ENCODE measurements at regions not wholly inside any gene's neighbourhood (a gene's known extent, or its start where the extent isn't known, plus 50 kb on each side); places are given as distances from the start of the nearest gene placed in this dataset.

- no peak for TF ChIP-seq EZH2 (IDR thresholded peaks at IDR 0.05; ENCODE audit: insufficient read depth, poor library complexity, severe bottlenecking)
- TF ChIP-seq EZH2phosphoT487 (IDR thresholded peaks at IDR 0.05; ENCODE audit: insufficient read depth, low read depth) = no peak
These were observed 621.3 kb downstream of the SUCLG1 start for GRCh38 chr2:83837823-83838222.

Measured in GM23248 (cell line).